ENCODE measurements at regions not wholly inside any gene's neighbourhood (a gene's known extent, or its start where the extent isn't known, plus 50 kb on each side); places are given as distances from the start of the nearest gene placed in this dataset.
A peak's percentile ranks its signal among the peaks of the same experiment; 100 is the strongest.

- H3K9me3 ChIP-seq (replicated peaks), result no peaks in the 10 kb centered on the region
- no peak overlapping the region for H3K4me3 ChIP-seq
- no peaks in the 10 kb centered on the region for H3K4me1 ChIP-seq (replicated peaks)
- no peaks in the 10 kb centered on the region for H3K36me3 ChIP-seq
- H3K27ac ChIP-seq, result no peak overlapping the region
- no peaks in the 10 kb centered on the region for H3K27me3 ChIP-seq (replicated peaks)
- no peak for DNase-seq (ENCODE audit: low read depth in 1 of 2, low spot score in 2 of 2)
Measured at GRCh38 chr14:29126361-29126760, 359.8 kb downstream of the FOXG1 start.

- H3K27ac ChIP-seq, result no peak overlapping the region
- H3K9me3 ChIP-seq (replicated peaks), result no peaks in the 10 kb centered on the region
- no peak for DNase-seq (ENCODE audit: low read depth in 1 of 2, low spot score in 2 of 2)
- H3K27me3 ChIP-seq (replicated peaks), result no peaks in the 10 kb centered on the region
- H3K4me1 ChIP-seq (replicated peaks), result no peaks in the 10 kb centered on the region
- no peak overlapping the region for H3K4me3 ChIP-seq
- no peaks in the 10 kb centered on the region for H3K36me3 ChIP-seq
Measured at GRCh38 chr14:29126865-29127264, 360.3 kb downstream of the FOXG1 start.

- DNase-seq (ENCODE audit: low read depth in 1 of 2, low spot score in 2 of 2), result no peak
- Histone ChIP-seq H3K36me3 (no peaks in the 10 kb centered on the region), H3K9me3 (replicated peaks) (no peaks in the 10 kb centered on the region), H3K4me3 (no peak overlapping the region), H3K27me3 (replicated peaks) (no peaks in the 10 kb centered on the region), H3K27ac (no peak overlapping the region), H3K4me1 (replicated peaks) (no peaks in the 10 kb centered on the region)
Measured at GRCh38 chr14:29140016-29140415, 373.4 kb downstream of the FOXG1 start.

DNA sequence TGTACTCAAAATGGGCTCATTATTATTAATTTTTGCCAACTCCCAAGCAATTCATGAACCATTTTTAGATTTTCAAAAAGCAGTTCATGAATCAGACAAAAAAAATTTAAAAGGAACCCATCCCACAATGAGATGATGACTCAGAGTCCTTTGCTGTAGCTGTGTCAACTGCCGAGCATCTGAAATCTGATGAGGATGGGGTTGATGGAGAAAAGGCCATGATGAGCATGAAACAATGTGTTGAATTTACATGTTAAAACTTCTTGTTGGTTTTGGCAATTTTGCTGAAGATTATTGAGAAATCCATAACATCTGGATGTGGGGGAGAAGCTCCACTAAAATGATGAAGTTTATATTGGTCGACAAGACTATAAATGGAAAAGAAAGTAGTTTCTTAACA lies 378.0 kb downstream of the FOXG1 start:
- no peaks in the 10 kb centered on the region for H3K9me3 ChIP-seq (replicated peaks)
- no peaks in the 10 kb centered on the region for H3K36me3 ChIP-seq
- H3K4me3 ChIP-seq, result no peak overlapping the region
- H3K27ac ChIP-seq, result no peak overlapping the region
- no peaks in the 10 kb centered on the region for H3K4me1 ChIP-seq (replicated peaks)
- H3K27me3 ChIP-seq (replicated peaks), result no peaks in the 10 kb centered on the region
- DNase-seq (ENCODE audit: low read depth in 1 of 2, low spot score in 2 of 2), result peak in 1 of 2 experiments; percentile 4

DNA sequence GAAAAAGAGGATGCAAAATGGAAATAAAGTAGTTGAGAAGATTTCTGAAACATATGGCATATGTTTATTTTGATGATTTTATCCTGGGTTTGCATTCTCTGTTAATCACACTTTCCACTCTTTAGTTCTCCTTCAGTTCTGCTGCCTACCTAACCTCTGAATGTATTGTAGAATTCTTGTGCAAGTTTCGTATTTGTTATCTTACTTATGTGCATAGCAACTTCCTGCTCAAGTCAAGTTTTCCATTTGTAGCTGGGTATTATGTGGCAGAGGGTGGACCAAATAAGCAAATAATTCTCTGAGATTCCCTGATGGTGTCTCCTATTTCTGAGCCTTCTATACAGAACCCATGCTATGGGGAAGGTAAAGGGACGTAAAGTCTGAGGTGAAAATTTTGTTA lies 381.6 kb downstream of the FOXG1 start:
- Histone ChIP-seq H3K27ac (no peak overlapping the region), H3K4me1 (replicated peaks) (no peaks in the 10 kb centered on the region), H3K9me3 (replicated peaks) (no peaks in the 10 kb centered on the region), H3K27me3 (replicated peaks) (no peaks in the 10 kb centered on the region), H3K36me3 (no peaks in the 10 kb centered on the region), H3K4me3 (no peak overlapping the region)
- DNase-seq (ENCODE audit: low read depth in 1 of 2, low spot score in 2 of 2), result no peak

GRCh38 chr14:29149798-29150197 lies 383.2 kb downstream of the FOXG1 start:
- no peak for DNase-seq (ENCODE audit: low read depth in 1 of 2, low spot score in 2 of 2)
- Histone ChIP-seq H3K36me3 (no peaks in the 10 kb centered on the region), H3K27me3 (replicated peaks) (no peaks in the 10 kb centered on the region; the same call in 1 of the 2 replicates)

GRCh38 chr14:29150659-29151058 lies 384.1 kb downstream of the FOXG1 start:
- H3K4me3 ChIP-seq, result no peak overlapping the region
- no peaks in the 10 kb centered on the region for H3K4me1 ChIP-seq (replicated peaks)
- H3K9me3 ChIP-seq (replicated peaks), result no peaks in the 10 kb centered on the region
- no peaks in the 10 kb centered on the region for H3K36me3 ChIP-seq
- DNase-seq (ENCODE audit: low read depth in 1 of 2, low spot score in 2 of 2), result no peak
- H3K27me3 ChIP-seq (replicated peaks), result no peaks in the 10 kb centered on the region; the same call in 1 of the 2 replicates
- no peak overlapping the region for H3K27ac ChIP-seq

More at GRCh38 chr14:29149798-29150197, 383.2 kb downstream of the FOXG1 start:
- Histone ChIP-seq H3K27ac (no peak overlapping the region), H3K9me3 (replicated peaks) (no peaks in the 10 kb centered on the region), H3K4me3 (no peak overlapping the region), H3K4me1 (replicated peaks) (no peaks in the 10 kb centered on the region)

- Histone ChIP-seq H3K36me3 (no peaks in the 10 kb centered on the region), H3K27me3 (replicated peaks) (no peaks in the 10 kb centered on the region; the same call in 1 of the 2 replicates), H3K4me3 (no peak overlapping the region), H3K9me3 (replicated peaks) (no peaks in the 10 kb centered on the region), H3K4me1 (replicated peaks) (no peaks in the 10 kb centered on the region), H3K27ac (no peak overlapping the region)
- DNase-seq (ENCODE audit: low read depth in 1 of 2, low spot score in 2 of 2), result no peak
Measured at GRCh38 chr14:29156096-29156495, 389.5 kb downstream of the FOXG1 start.

- no peaks in the 10 kb centered on the region for H3K36me3 ChIP-seq
- H3K4me3 ChIP-seq, result no peak overlapping the region
- no peak overlapping the region for H3K27ac ChIP-seq
- H3K9me3 ChIP-seq (replicated peaks), result no peaks in the 10 kb centered on the region
- no peak for DNase-seq (ENCODE audit: low read depth in 1 of 2, low spot score in 2 of 2)
- H3K27me3 ChIP-seq (replicated peaks), result no peaks in the 10 kb centered on the region
- no peaks in the 10 kb centered on the region for H3K4me1 ChIP-seq (replicated peaks)
Measured at GRCh38 chr14:29161593-29161992, 395.0 kb downstream of the FOXG1 start.

GRCh38 chr14:29163109-29163508 lies 396.5 kb downstream of the FOXG1 start:
- DNase-seq (ENCODE audit: low read depth in 1 of 2, low spot score in 2 of 2), result no peak
- Histone ChIP-seq H3K4me3 (no peak overlapping the region), H3K9me3 (replicated peaks) (no peaks in the 10 kb centered on the region), H3K27me3 (replicated peaks) (no peaks in the 10 kb centered on the region), H3K4me1 (replicated peaks) (no peaks in the 10 kb centered on the region), H3K27ac (no peak overlapping the region), H3K36me3 (no peaks in the 10 kb centered on the region)

DNA sequence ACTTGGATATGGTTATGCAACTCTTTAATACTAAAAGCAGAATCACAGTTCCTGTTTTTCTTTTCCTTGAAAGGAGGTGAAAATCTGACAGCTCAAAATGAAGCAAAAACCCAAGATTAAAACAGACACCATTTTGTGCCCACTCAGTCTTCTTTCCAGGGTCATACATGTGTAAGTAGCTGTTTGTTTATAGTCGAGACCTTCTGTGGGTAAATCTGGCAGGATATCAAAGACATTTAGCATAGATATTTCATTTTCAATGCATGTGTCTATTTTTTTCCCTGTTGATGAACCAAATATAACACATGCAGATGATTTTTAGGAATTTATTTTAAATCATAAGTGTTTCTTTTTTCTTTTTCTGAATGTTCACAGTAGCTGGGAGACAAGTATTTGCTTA lies 398.8 kb downstream of the FOXG1 start:
- Histone ChIP-seq H3K9me3 (replicated peaks) (no peaks in the 10 kb centered on the region), H3K27me3 (replicated peaks) (no peaks in the 10 kb centered on the region), H3K27ac (no peak overlapping the region), H3K36me3 (no peaks in the 10 kb centered on the region), H3K4me1 (replicated peaks) (no peaks in the 10 kb centered on the region), H3K4me3 (no peak overlapping the region)
- no peak for DNase-seq (ENCODE audit: low read depth in 1 of 2, low spot score in 2 of 2)

DNA sequence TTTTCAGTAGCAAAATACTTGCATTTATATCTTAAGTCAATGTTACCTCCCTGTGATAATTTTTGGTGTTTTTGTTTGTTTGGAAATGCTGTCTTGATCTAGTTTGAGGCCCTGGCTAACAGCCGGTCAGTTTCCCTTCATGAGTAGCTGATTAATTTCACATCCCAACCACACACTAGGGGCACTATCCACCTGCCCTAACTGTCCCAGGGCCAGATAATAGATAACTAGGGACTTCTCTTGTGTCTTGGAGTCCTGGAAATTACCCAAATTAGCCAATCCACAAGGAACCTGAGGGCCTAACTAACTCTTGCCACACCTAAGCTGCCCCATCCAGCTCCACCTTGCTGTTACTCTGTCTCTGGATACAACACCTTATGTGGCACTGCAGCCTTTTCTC lies 399.9 kb downstream of the FOXG1 start:
- DNase-seq (ENCODE audit: low read depth in 1 of 2, low spot score in 2 of 2), result no peak

DNA sequence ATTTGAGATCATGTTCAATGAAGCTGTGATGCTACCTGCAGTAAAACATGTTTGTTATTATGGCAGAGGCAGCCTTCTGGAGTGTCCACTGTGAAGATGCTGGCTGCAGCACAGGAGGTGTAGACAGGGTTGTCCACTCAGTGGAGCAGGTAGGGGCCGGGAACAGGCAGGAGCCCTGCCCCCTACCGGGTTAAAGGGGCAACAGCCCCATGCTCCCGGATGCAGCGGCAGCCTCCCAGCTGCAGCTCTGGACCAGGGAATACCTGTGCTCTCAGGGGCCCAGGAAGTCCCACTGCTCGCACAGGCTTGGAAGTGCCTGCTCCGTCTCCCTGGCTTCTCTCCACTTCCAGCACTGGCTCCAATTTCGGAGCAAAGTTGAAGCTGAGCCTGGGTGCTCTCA lies 401.6 kb downstream of the FOXG1 start:
- Histone ChIP-seq H3K9me3 (replicated peaks) (no peaks in the 10 kb centered on the region), H3K27ac (no peak overlapping the region), H3K27me3 (replicated peaks) (no peaks in the 10 kb centered on the region), H3K4me3 (no peak overlapping the region), H3K36me3 (no peaks in the 10 kb centered on the region), H3K4me1 (replicated peaks) (no peaks in the 10 kb centered on the region)
- no peak for DNase-seq (ENCODE audit: low read depth in 1 of 2, low spot score in 2 of 2)

More for the DNA sequence above, 399.9 kb downstream of the FOXG1 start:
- H3K27me3 ChIP-seq (replicated peaks), result no peaks in the 10 kb centered on the region
- no peak overlapping the region for H3K4me3 ChIP-seq
- no peak overlapping the region for H3K27ac ChIP-seq
- no peaks in the 10 kb centered on the region for H3K4me1 ChIP-seq (replicated peaks)
- H3K36me3 ChIP-seq, result no peaks in the 10 kb centered on the region
- H3K9me3 ChIP-seq (replicated peaks), result no peaks in the 10 kb centered on the region

GRCh38 chr14:29169408-29169807 lies 402.8 kb downstream of the FOXG1 start:
- H3K27me3 ChIP-seq (replicated peaks), result no peaks in the 10 kb centered on the region
- no peaks in the 10 kb centered on the region for H3K36me3 ChIP-seq
- H3K27ac ChIP-seq, result no peak overlapping the region
- no peaks in the 10 kb centered on the region for H3K4me1 ChIP-seq (replicated peaks)
- no peak for DNase-seq (ENCODE audit: low read depth in 1 of 2, low spot score in 2 of 2)
- no peak overlapping the region for H3K4me3 ChIP-seq
- no peaks in the 10 kb centered on the region for H3K9me3 ChIP-seq (replicated peaks)

GRCh38 chr14:29175706-29176105 lies 409.1 kb downstream of the FOXG1 start:
- Histone ChIP-seq H3K27ac (no peak overlapping the region), H3K9me3 (replicated peaks) (no peaks in the 10 kb centered on the region), H3K27me3 (replicated peaks) (no peaks in the 10 kb centered on the region; the same call in 1 of the 2 replicates), H3K36me3 (no peaks in the 10 kb centered on the region), H3K4me3 (no peak overlapping the region), H3K4me1 (replicated peaks) (no peaks in the 10 kb centered on the region)
- DNase-seq (ENCODE audit: low read depth in 1 of 2, low spot score in 2 of 2), result no peak
